ENCODE measurements at regions not wholly inside any gene's neighbourhood (a gene's known extent, or its start where the extent isn't known, plus 50 kb on each side); places are given as distances from the start of the nearest gene placed in this dataset.

DNA sequence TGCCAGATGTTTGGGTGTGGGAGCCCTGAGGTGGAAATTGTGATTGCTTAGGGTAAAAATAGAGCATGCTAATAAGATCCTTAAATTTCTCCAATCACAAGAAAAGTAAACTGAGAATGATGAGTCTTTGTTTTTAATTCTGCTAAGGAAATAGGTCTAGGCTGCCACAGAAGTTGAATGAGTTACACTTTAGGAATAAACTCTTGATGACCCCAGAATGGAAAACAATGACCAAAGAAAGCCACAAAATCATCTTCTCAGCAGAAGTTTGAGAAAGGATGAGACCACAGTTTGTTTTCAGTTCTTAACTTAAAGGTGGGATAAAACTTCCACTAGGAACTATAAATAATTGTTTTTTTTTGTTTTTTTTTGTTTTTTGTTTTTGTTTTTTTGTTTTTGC, 164.6 kb upstream of the BCL6 start:
- POLR2A ChIA-PET: no interaction called here
- Mint-ChIP-seq H3K9me3 (no peaks in the 10 kb centered on the region), H3K4me3 (no peak overlapping the region), H3K27me3 (ENCODE audit: low read depth) (peaks cover 3% of the 10 kb centered on the region; the same call in 1 of the 2 replicates), H3K36me3 (no peaks in the 10 kb centered on the region), H3K4me1 (peaks cover 36% of the 10 kb centered on the region), H3K27ac (no peak overlapping the region)
- DNase-seq (ENCODE audit: low spot score) (no peak), ATAC-seq (no peak)
- TF ChIP-seq, protein P1, sequence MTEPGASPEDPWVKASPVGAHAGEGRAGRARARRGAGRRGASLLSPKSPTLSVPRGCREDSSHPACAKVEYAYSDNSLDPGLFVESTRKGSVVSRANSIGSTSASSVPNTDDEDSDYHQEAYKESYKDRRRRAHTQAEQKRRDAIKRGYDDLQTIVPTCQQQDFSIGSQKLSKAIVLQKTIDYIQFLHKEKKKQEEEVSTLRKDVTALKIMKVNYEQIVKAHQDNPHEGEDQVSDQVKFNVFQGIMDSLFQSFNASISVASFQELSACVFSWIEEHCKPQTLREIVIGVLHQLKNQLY (CRISPR knock-in tag; IDR thresholded peaks at IDR 0.05): no peak
- TF ChIP-seq NFYB (CRISPR knock-in tag; conservative IDR thresholded peaks at IDR 0.05; ENCODE audit: low read depth): no peak
- no peak for TF ChIP-seq ESRRA (CRISPR knock-in tag; IDR thresholded peaks at IDR 0.05; ENCODE audit: borderline replicate concordance)
- TF ChIP-seq RELA (CRISPR knock-in tag; IDR thresholded peaks at IDR 0.05; ENCODE audit: borderline replicate concordance): no peak
- TF ChIP-seq NFE2L1 (CRISPR knock-in tag; IDR thresholded peaks at IDR 0.05): no peak
- TF ChIP-seq, protein P2, sequence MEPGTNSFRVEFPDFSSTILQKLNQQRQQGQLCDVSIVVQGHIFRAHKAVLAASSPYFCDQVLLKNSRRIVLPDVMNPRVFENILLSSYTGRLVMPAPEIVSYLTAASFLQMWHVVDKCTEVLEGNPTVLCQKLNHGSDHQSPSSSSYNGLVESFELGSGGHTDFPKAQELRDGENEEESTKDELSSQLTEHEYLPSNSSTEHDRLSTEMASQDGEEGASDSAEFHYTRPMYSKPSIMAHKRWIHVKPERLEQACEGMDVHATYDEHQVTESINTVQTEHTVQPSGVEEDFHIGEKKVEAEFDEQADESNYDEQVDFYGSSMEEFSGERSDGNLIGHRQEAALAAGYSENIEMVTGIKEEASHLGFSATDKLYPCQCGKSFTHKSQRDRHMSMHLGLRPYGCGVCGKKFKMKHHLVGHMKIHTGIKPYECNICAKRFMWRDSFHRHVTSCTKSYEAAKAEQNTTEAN (CRISPR knock-in tag; IDR thresholded peaks at IDR 0.05): no peak
- no peak for TF ChIP-seq ZNF423 (CRISPR knock-in tag; IDR thresholded peaks at IDR 0.05)
- CTCF ChIA-PET: no interaction called here

DNA sequence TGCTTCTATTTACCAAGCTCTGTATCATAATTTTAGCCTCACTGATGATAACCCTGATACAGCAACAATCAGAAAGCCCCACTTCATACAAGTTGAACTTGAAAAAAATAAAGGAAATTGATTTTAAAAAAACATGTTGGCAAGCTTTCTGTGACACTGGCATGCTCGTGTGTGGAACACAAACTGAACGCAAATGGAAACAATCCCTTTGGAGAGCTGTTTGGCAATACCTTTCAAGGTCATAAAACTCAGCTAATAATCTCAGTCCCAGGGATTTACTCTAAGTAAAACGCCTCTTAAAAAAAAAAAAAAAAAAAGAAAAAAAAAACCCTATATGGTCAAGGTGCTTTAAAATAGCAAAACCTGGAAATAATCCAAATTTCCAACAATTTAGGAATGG, 166.7 kb upstream of the BCL6 start:
- ATAC-seq: no peak
- peaks cover 3% of the 10 kb centered on the region; the same call in 1 of the 2 replicates for H3K27me3 Mint-ChIP-seq (ENCODE audit: low read depth)
- TF ChIP-seq, protein P3, sequence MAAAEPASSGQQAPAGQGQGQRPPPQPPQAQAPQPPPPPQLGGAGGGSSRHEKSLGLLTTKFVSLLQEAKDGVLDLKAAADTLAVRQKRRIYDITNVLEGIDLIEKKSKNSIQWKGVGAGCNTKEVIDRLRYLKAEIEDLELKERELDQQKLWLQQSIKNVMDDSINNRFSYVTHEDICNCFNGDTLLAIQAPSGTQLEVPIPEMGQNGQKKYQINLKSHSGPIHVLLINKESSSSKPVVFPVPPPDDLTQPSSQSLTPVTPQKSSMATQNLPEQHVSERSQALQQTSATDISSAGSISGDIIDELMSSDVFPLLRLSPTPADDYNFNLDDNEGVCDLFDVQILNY (CRISPR knock-in tag; IDR thresholded peaks at IDR 0.05): no peak
- TF ChIP-seq SP1 (CRISPR knock-in tag; conservative IDR thresholded peaks at IDR 0.05) (no peak), TCF7 (CRISPR knock-in tag; IDR thresholded peaks at IDR 0.05; ENCODE audit: low read depth) (no peak), EMX1 (CRISPR knock-in tag; IDR thresholded peaks at IDR 0.05) (no peak), NR1H2 (CRISPR knock-in tag; IDR thresholded peaks at IDR 0.05) (no peak)
- DNase-seq (ENCODE audit: low spot score): no peak
- no peak overlapping the region for H3K4me3 Mint-ChIP-seq
- H3K36me3 Mint-ChIP-seq: no peaks in the 10 kb centered on the region
- no peak overlapping the region for H3K27ac Mint-ChIP-seq
- no peaks in the 10 kb centered on the region for H3K9me3 Mint-ChIP-seq
- ChIA-PET POLR2A (no interaction called here), CTCF (no interaction called here)
- H3K4me1 Mint-ChIP-seq: peaks cover 53% of the 10 kb centered on the region

DNA sequence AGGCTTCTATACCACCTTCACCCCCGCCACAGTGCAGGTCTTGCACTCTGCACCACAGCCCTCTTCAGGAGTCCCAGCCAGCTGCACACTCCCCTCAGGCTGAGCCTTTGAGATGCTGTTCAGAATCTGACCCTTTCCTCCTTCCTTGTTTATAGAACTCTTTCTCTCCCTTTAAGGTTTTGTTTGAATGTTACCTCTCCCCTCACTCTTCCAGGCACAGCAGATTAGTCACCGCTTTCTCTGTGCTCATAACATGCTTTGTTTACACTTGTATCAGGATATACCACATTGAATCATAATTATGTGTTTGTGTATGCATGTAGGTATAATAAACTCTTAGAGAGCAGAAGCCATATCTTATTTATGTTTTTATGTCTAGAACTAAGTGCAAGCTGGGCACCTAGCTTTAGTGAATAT, 168.4 kb upstream of the BCL6 start:
- Mint-ChIP-seq H3K36me3 (no peaks in the 10 kb centered on the region), H3K9me3 (no peaks in the 10 kb centered on the region), H3K4me3 (no peak overlapping the region), H3K27ac (no peak overlapping the region), H3K4me1 (peaks cover 59% of the 10 kb centered on the region), H3K27me3 (ENCODE audit: low read depth) (peaks cover 3% of the 10 kb centered on the region; the same call in 1 of the 2 replicates)
- ChIA-PET CTCF (interaction anchor here (0.8 to 1.5 kb wide), 2 partner anchors 166 to 171 kb away, joined by 3 to 5 read pairs; no protein-coding TSS in a partner anchor), POLR2A (no interaction called here)
- TF ChIP-seq GABPB1 (CRISPR knock-in tag; IDR thresholded peaks at IDR 0.05) (no peak), OVOL2 (CRISPR knock-in tag; IDR thresholded peaks at IDR 0.05; ENCODE audit: borderline replicate concordance) (no peak), ZNF396 (CRISPR knock-in tag; IDR thresholded peaks at IDR 0.05; ENCODE audit: borderline replicate concordance) (no peak), ETV6 (CRISPR knock-in tag; IDR thresholded peaks at IDR 0.05) (no peak), FOXK1 (CRISPR knock-in tag; IDR thresholded peaks at IDR 0.05) (no peak), ZNF416 (CRISPR knock-in tag; IDR thresholded peaks at IDR 0.05) (no peak), SOX15 (CRISPR knock-in tag; IDR thresholded peaks at IDR 0.05) (no peak), CREM (CRISPR knock-in tag; IDR thresholded peaks at IDR 0.05) (no peak), FOXJ3 (CRISPR knock-in tag; IDR thresholded peaks at IDR 0.05; ENCODE audit: borderline replicate concordance) (no peak)
- TF ChIP-seq, protein P4, sequence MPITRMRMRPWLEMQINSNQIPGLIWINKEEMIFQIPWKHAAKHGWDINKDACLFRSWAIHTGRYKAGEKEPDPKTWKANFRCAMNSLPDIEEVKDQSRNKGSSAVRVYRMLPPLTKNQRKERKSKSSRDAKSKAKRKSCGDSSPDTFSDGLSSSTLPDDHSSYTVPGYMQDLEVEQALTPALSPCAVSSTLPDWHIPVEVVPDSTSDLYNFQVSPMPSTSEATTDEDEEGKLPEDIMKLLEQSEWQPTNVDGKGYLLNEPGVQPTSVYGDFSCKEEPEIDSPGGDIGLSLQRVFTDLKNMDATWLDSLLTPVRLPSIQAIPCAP (CRISPR knock-in tag; IDR thresholded peaks at IDR 0.05): no peak
- TF ChIP-seq, protein P5, sequence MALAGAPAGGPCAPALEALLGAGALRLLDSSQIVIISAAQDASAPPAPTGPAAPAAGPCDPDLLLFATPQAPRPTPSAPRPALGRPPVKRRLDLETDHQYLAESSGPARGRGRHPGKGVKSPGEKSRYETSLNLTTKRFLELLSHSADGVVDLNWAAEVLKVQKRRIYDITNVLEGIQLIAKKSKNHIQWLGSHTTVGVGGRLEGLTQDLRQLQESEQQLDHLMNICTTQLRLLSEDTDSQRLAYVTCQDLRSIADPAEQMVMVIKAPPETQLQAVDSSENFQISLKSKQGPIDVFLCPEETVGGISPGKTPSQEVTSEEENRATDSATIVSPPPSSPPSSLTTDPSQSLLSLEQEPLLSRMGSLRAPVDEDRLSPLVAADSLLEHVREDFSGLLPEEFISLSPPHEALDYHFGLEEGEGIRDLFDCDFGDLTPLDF (CRISPR knock-in tag; IDR thresholded peaks at IDR 0.05): no peak
- TF ChIP-seq, protein P1 (CRISPR knock-in tag; IDR thresholded peaks at IDR 0.05): no peak
- ATAC-seq (no peak), DNase-seq (ENCODE audit: low spot score) (no peak)

Measured in WTC11 (cell line).